K562 (cell line): ENCODE measurements at regions not wholly inside any gene's neighbourhood (a gene's known extent, or its start where the extent isn't known, plus 50 kb on each side); places are given as distances from the start of the nearest gene placed in this dataset.

Source experiments
- ADNP ChIP-seq: fragments of 200-800 bp; sonication (Bioruptor generic); IDR thresholded peaks from 2 replicates; pipeline ENCODE4 v1.6.1; 2016; ENCODE audit warnings: missing genetic modification characterization, missing compliant biosample characterization
- EP300 ChIP-seq: IDR thresholded peaks from 2 replicates; pipeline ENCODE4 v1.6.1; 2012; ENCODE audit warnings: low read length, improper control_type of control experiment
- NRF1 ChIP-seq, 2 experiments: fragments of 450-650 bp; IDR thresholded peaks in 1 of 2; conservative IDR thresholded peaks in 1 of 2; 2 replicates each; pipeline ENCODE4 v1.6.1; 2014; ENCODE audit warnings: mild to moderate bottlenecking in 2 of 2
- POLR3A ChIP-seq: IDR thresholded peaks from 2 replicates; pipeline ENCODE4 v1.6.1; 2011; ENCODE audit warnings: borderline replicate concordance, mild to moderate bottlenecking, moderate library complexity; ENCODE audit not compliant: insufficient read length, insufficient read depth; ENCODE audit errors: extremely low read depth
- SRSF7 ChIP-seq: fragments of 200-400 bp; formaldehyde crosslinking; optimal IDR thresholded peaks from 2 replicates; pipeline ENCODE3; 2017; ENCODE audit warnings: mild to moderate bottlenecking, low read depth, low read length
- TF ChIP-seq, protein P1 (sequence below): fragments of 450-650 bp; IDR thresholded peaks from 2 replicates; pipeline ENCODE4 v1.6.1; 2018; ENCODE audit warnings: mild to moderate bottlenecking, low read depth; ENCODE audit not compliant: partially characterized antibody
- TF ChIP-seq, protein P2 (sequence below), 2 experiments: fragments of 200-800 bp in 1 of 2; sonication (Bioruptor generic) in 1 of 2; sonication (generic) in 1 of 2; formaldehyde crosslinking in 1 of 2; IDR thresholded peaks in 1 of 2; conservative IDR thresholded peaks in 1 of 2; 2 replicates each; pipeline versions ENCODE4 v1.5.0 to v1.6.1; 2016 to 2020; ENCODE audit warnings: missing compliant biosample characterization in 1 of 2, missing genetic modification characterization in 1 of 2, missing genetic modification reagents in 1 of 2

DNA sequence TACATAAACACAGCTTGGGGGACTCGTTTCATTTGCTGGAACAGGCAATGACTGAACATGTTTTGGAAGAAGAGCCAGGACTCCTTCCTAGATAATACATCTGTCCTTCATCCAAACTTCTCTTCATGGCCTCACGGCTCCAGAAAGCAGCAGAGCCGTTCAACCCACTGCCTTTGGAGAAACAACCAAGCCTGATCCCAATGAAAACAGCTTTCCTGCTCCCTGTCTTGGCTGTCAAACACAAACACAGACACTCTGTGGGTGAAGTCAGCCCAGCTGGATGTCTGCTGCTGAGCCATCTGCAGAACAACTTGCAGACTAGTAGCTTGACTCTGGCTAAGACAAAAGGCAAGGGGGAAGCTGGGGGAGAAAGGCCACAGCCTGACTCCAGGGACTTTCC is 345.1 kb upstream of the PSMD7 start (continued):
- TF ChIP-seq, protein P1, sequence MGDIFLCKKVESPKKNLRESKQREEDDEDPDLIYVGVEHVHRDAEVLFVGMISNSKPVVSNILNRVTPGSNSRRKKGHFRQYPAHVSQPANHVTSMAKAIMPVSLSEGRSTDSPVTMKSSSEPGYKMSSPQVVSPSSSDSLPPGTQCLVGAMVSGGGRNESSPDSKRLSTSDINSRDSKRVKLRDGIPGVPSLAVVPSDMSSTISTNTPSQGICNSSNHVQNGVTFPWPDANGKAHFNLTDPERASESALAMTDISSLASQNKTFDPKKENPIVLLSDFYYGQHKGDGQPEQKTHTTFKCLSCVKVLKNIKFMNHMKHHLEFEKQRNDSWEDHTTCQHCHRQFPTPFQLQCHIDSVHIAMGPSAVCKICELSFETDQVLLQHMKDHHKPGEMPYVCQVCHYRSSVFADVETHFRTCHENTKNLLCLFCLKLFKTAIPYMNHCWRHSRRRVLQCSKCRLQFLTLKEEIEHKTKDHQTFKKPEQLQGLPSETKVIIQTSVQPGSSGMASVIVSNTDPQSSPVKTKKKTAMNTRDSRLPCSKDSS = no peak
- TF ChIP-seq ADNP (tag) = no peak
- TF ChIP-seq, protein P2, sequence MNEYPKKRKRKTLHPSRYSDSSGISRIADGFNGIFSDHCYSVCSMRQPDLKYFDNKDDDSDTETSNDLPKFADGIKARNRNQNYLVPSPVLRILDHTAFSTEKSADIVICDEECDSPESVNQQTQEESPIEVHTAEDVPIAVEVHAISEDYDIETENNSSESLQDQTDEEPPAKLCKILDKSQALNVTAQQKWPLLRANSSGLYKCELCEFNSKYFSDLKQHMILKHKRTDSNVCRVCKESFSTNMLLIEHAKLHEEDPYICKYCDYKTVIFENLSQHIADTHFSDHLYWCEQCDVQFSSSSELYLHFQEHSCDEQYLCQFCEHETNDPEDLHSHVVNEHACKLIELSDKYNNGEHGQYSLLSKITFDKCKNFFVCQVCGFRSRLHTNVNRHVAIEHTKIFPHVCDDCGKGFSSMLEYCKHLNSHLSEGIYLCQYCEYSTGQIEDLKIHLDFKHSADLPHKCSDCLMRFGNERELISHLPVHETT (CRISPR knock-in tag; conservative IDR thresholded peaks at IDR 0.05 in 1 of 2, IDR thresholded peaks at IDR 0.05 in 1 of 2) = no peak
- TF ChIP-seq EP300 = no peak
- no peak for TF ChIP-seq NRF1 (conservative IDR thresholded peaks at IDR 0.05 in 1 of 2, IDR thresholded peaks at IDR 0.05 in 1 of 2)
- no peak for TF ChIP-seq POLR3A
- TF ChIP-seq SRSF7 = no peak
